ENCODE measurements at regions not wholly inside any gene's neighbourhood (a gene's known extent, or its start where the extent isn't known, plus 50 kb on each side); places are given as distances from the start of the nearest gene placed in this dataset.

- H3K4me1 Mint-ChIP-seq = peaks cover 13% of the 10 kb centered on the region
- H3K36me3 ChIP-seq (ENCODE audit: control insufficient read depth, insufficient read depth, low read length) = no peaks in the 10 kb centered on the region
- H3K9me3 ChIP-seq (ENCODE audit: control insufficient read depth, low read length) = no peaks in the 10 kb centered on the region
- no peak overlapping the region for H3K27ac ChIP-seq (ENCODE audit: low read depth, low read length)
- TF ChIP-seq CTCF (conservative IDR thresholded peaks at IDR 0.05) = peak; percentile 40
- no peak overlapping the region for H3K27ac Mint-ChIP-seq
- peak; percentile 71 for DNase-seq
- peaks cover 49% of the 10 kb centered on the region for H3K27me3 ChIP-seq (ENCODE audit: control insufficient read depth, insufficient read depth, low read length, poor library complexity, severe bottlenecking)
- no peak overlapping the region for H3K4me3 Mint-ChIP-seq
- H3K9ac ChIP-seq (ENCODE audit: extremely low read depth, low read length, poor library complexity, severe bottlenecking) = no peak overlapping the region
- H3K36me3 Mint-ChIP-seq (ENCODE audit: low read depth) = no peaks in the 10 kb centered on the region
- no peaks in the 10 kb centered on the region for H3K9me3 Mint-ChIP-seq
- peaks cover 63% of the 10 kb centered on the region for H3K27me3 Mint-ChIP-seq (ENCODE audit: insufficient read depth)
- WGBS, 2 experiments (ENCODE audit: insufficient coverage in 1 of 2, insufficient read length in 1 of 2) = 49 to 74% methylated on average over 3 to 5 of the region's 5 CpGs
- no peaks in the 10 kb centered on the region for H3K4me1 ChIP-seq (ENCODE audit: control insufficient read depth, insufficient read depth, low read length)
- H3K4me3 ChIP-seq (ENCODE audit: low read length) = no peak overlapping the region
Measured at GRCh38 chr9:8070779-8071444, 271.3 kb upstream of the DMAC1 start.

GRCh38 chr9:8062459-8062858, 262.9 kb upstream of the DMAC1 start:
- Histone ChIP-seq H3K4me3 (ENCODE audit: low read length) (no peak overlapping the region), H3K27me3 (ENCODE audit: control insufficient read depth, insufficient read depth, low read length, poor library complexity, severe bottlenecking) (no peaks in the 10 kb centered on the region), H3K4me1 (ENCODE audit: control insufficient read depth, insufficient read depth, low read length) (no peaks in the 10 kb centered on the region), H3K9me3 (ENCODE audit: control insufficient read depth, low read length) (no peaks in the 10 kb centered on the region), H3K36me3 (ENCODE audit: control insufficient read depth, insufficient read depth, low read length) (no peaks in the 10 kb centered on the region), H3K27ac (ENCODE audit: low read depth, low read length) (no peak overlapping the region), H3K9ac (ENCODE audit: extremely low read depth, low read length, poor library complexity, severe bottlenecking) (no peak overlapping the region)
- Mint-ChIP-seq H3K27ac (no peak overlapping the region), H3K4me1 (peaks cover 2% of the 10 kb centered on the region), H3K36me3 (ENCODE audit: low read depth) (no peaks in the 10 kb centered on the region), H3K9me3 (no peaks in the 10 kb centered on the region), H3K27me3 (ENCODE audit: insufficient read depth) (peaks cover 25% of the 10 kb centered on the region), H3K4me3 (no peak overlapping the region)
- no peak for DNase-seq
- TF ChIP-seq CTCF (conservative IDR thresholded peaks at IDR 0.05) = no peak
- 93 to 95% methylated on average over 5 of the region's 5 CpGs for WGBS, 2 experiments (ENCODE audit: insufficient coverage in 1 of 2, insufficient read length in 1 of 2)

GRCh38 chr9:8053501-8053900, 253.9 kb upstream of the DMAC1 start:
- Histone ChIP-seq H3K9ac (ENCODE audit: extremely low read depth, low read length, poor library complexity, severe bottlenecking) (no peak overlapping the region), H3K36me3 (ENCODE audit: control insufficient read depth, insufficient read depth, low read length) (no peaks in the 10 kb centered on the region), H3K4me1 (ENCODE audit: control insufficient read depth, insufficient read depth, low read length) (no peaks in the 10 kb centered on the region), H3K4me3 (ENCODE audit: low read length) (no peak overlapping the region), H3K9me3 (ENCODE audit: control insufficient read depth, low read length) (peaks cover 4% of the 10 kb centered on the region), H3K27me3 (ENCODE audit: control insufficient read depth, insufficient read depth, low read length, poor library complexity, severe bottlenecking) (no peaks in the 10 kb centered on the region), H3K27ac (ENCODE audit: low read depth, low read length) (no peak overlapping the region)
- DNase-seq = no peak
- H3K27me3 Mint-ChIP-seq (ENCODE audit: insufficient read depth) = peaks cover 4% of the 10 kb centered on the region
- peaks cover 23% of the 10 kb centered on the region for H3K9me3 Mint-ChIP-seq
- TF ChIP-seq CTCF (conservative IDR thresholded peaks at IDR 0.05) = no peak
- H3K4me1 Mint-ChIP-seq = peaks cover 3% of the 10 kb centered on the region
- H3K36me3 Mint-ChIP-seq (ENCODE audit: low read depth) = no peaks in the 10 kb centered on the region
- H3K27ac Mint-ChIP-seq = no peak overlapping the region
- H3K4me3 Mint-ChIP-seq = no peak overlapping the region
- WGBS, 2 experiments (ENCODE audit: insufficient coverage in 1 of 2, insufficient read length in 1 of 2) = 93 to 100% methylated on average over 2 to 4 of the region's 4 CpGs
